ENCODE measurements at regions not wholly inside any gene's neighbourhood (a gene's known extent, or its start where the extent isn't known, plus 50 kb on each side); places are given as distances from the start of the nearest gene placed in this dataset.
"Not testable (repeated sequence)": the region's sequence is repeated elsewhere in the genome, so short reads cannot be mapped to it uniquely, and the experiment has no call there.

- DNase-seq: no peak
Observed at GRCh38 chr10:11691319-11691755, 50.8 kb upstream of the ECHDC3 start.

GRCh38 chr10:11689945-11690736, 52.0 kb upstream of the ECHDC3 start:
- no peak for DNase-seq

GRCh38 chr10:11688448-11688795, 53.8 kb upstream of the ECHDC3 start:
- DNase-seq: not testable (repeated sequence)

GRCh38 chr10:11687779-11688447, 54.3 kb upstream of the ECHDC3 start:
- DNase-seq: no peak

- DNase-seq: no peak
Observed at GRCh38 chr10:11687357-11687771, 54.8 kb upstream of the ECHDC3 start.

GRCh38 chr10:11685787-11686218, 56.4 kb upstream of the ECHDC3 start:
- no peak for DNase-seq

GRCh38 chr10:11684717-11685645, 57.2 kb upstream of the ECHDC3 start:
- peak; percentile 55 for DNase-seq

GRCh38 chr10:11684341-11684716, 57.9 kb upstream of the ECHDC3 start:
- not testable (repeated sequence) for DNase-seq

GRCh38 chr10:11683529-11684320, 58.5 kb upstream of the ECHDC3 start:
- no peak for DNase-seq

GRCh38 chr10:11682851-11683250, 59.3 kb upstream of the ECHDC3 start:
- no peak for DNase-seq

GRCh38 chr10:11682267-11682683, 59.9 kb upstream of the ECHDC3 start:
- DNase-seq: no peak

GRCh38 chr10:11680496-11680895, 61.7 kb upstream of the ECHDC3 start:
- DNase-seq: no peak

- no peak for DNase-seq
Observed at GRCh38 chr10:11679946-11680345, 62.2 kb upstream of the ECHDC3 start.

GRCh38 chr10:11678074-11678793, 63.9 kb upstream of the ECHDC3 start:
- no peak for DNase-seq

- DNase-seq: no peak
Observed at GRCh38 chr10:11677480-11677879, 64.7 kb upstream of the ECHDC3 start.

- no peak for DNase-seq
Observed at GRCh38 chr10:11673346-11674280, 62.2 kb upstream of the USP6NL start.

GRCh38 chr10:11672836-11673235, 61.4 kb upstream of the USP6NL start:
- no peak for DNase-seq

GRCh38 chr10:11670381-11670780, 58.9 kb upstream of the USP6NL start:
- DNase-seq: no peak

GRCh38 chr10:11668847-11669610, 57.6 kb upstream of the USP6NL start:
- no peak for DNase-seq
